Liver (tissue), 8 donors: ENCODE measurements at regions not wholly inside any gene's neighbourhood (a gene's known extent, or its start where the extent isn't known, plus 50 kb on each side); places are given as distances from the start of the nearest gene placed in this dataset.

Experiments
- DNase-seq: peaks from one replicate; pipeline ENCODE4 v3.0.0-alpha.2; 2017; ENCODE audit warnings: low spot score
- H3K27ac ChIP-seq, 2 donors: one replicate each; pipeline ENCODE4 v1.7.0; 2013; ENCODE audit warnings: inconsistent platforms in 2 of 2, low read length in 2 of 2, control low read depth in 1 of 2, low read depth in 1 of 2, mild to moderate bottlenecking in 1 of 2
- H3K27me3 ChIP-seq, 4 donors: one replicate each; pipeline versions ENCODE4 v1.6.1 to v1.7.0; 2013; ENCODE audit warnings: low read length in 3 of 4, inconsistent platforms in 1 of 4, mild to moderate bottlenecking in 1 of 4, moderate library complexity in 1 of 4; ENCODE audit not compliant: control insufficient read depth in 4 of 4, insufficient read depth in 4 of 4
- H3K36me3 ChIP-seq, 4 donors: one replicate each; pipeline versions ENCODE4 v1.6.1 to v1.7.0; 2013; ENCODE audit warnings: low read length in 3 of 4, mild to moderate bottlenecking in 3 of 4, low read depth in 1 of 4, moderate library complexity in 1 of 4; ENCODE audit not compliant: control insufficient read depth in 4 of 4, insufficient read depth in 3 of 4
- H3K4me1 ChIP-seq, 4 donors: one replicate each; pipeline versions ENCODE4 v1.6.1 to v1.7.0; 2013; ENCODE audit warnings: low read length in 3 of 4, mild to moderate bottlenecking in 3 of 4, moderate library complexity in 1 of 4; ENCODE audit not compliant: control insufficient read depth in 4 of 4, insufficient read depth in 4 of 4
- H3K4me3 ChIP-seq, 3 donors: one replicate each; pipeline versions ENCODE4 v1.6.1 to v1.7.0; 2013; ENCODE audit warnings: low read length in 3 of 3, control low read depth in 1 of 3, low read depth in 1 of 3, mild to moderate bottlenecking in 1 of 3
- H3K9ac ChIP-seq, 2 donors: one replicate each; pipeline ENCODE4 v1.7.0; 2013; ENCODE audit warnings: low read length in 2 of 2, mild to moderate bottlenecking in 2 of 2, moderate library complexity in 2 of 2, control low read depth in 1 of 2, low read depth in 1 of 2
- H3K9me3 ChIP-seq, 4 donors: one replicate each; pipeline versions ENCODE4 v1.6.1 to v1.7.0; 2013; ENCODE audit warnings: low read length in 3 of 4; ENCODE audit not compliant: control insufficient read depth in 4 of 4
- EGR1 ChIP-seq, 2 donors: IDR thresholded peaks; 2 replicates each; pipeline ENCODE4 v1.6.1; 2016 to 2018; ENCODE audit warnings: antibody characterized with exemption in 2 of 2, low read depth in 2 of 2
- FOXA2 ChIP-seq: IDR thresholded peaks from 2 replicates; pipeline ENCODE4 v1.6.1; 2016; ENCODE audit warnings: antibody characterized with exemption
- GABPA ChIP-seq, 2 donors: IDR thresholded peaks in 1 of 2; conservative IDR thresholded peaks in 1 of 2; 2 replicates each; pipeline ENCODE4 v1.6.1; 2016; ENCODE audit warnings: antibody characterized with exemption in 2 of 2, mild to moderate bottlenecking in 1 of 2, moderate library complexity in 1 of 2
- HNF4A ChIP-seq, 2 donors: conservative IDR thresholded peaks; 2 replicates each; pipeline ENCODE4 v1.6.1; 2016; ENCODE audit warnings: antibody characterized with exemption in 2 of 2, mild to moderate bottlenecking in 2 of 2
- HNF4G ChIP-seq: IDR thresholded peaks from 2 replicates; pipeline ENCODE4 v1.6.1; 2016; ENCODE audit warnings: antibody characterized with exemption
- JUND ChIP-seq, 2 donors: IDR thresholded peaks; 2 replicates each; pipeline ENCODE4 v1.6.1; 2016; ENCODE audit warnings: antibody characterized with exemption in 2 of 2
- NR2F2 ChIP-seq: IDR thresholded peaks from 2 replicates; pipeline ENCODE4 v1.6.1; 2016; ENCODE audit warnings: antibody characterized with exemption
- RAD21 ChIP-seq, 2 donors: IDR thresholded peaks; 2 replicates each; pipeline ENCODE4 v1.6.1; 2016; ENCODE audit warnings: antibody characterized with exemption in 2 of 2, mild to moderate bottlenecking in 2 of 2
- RXRA ChIP-seq, 2 donors: IDR thresholded peaks; 2 replicates each; pipeline ENCODE4 v1.6.1; 2017 to 2018; ENCODE audit warnings: antibody characterized with exemption in 2 of 2, mild to moderate bottlenecking in 1 of 2
- SP1 ChIP-seq: IDR thresholded peaks from 2 replicates; pipeline ENCODE4 v1.6.1; 2018; ENCODE audit warnings: antibody characterized with exemption, mild to moderate bottlenecking
- TAF1 ChIP-seq: conservative IDR thresholded peaks from 2 replicates; pipeline ENCODE4 v1.6.1; 2016; ENCODE audit warnings: antibody characterized with exemption, mild to moderate bottlenecking
- YY1 ChIP-seq: IDR thresholded peaks from 2 replicates; pipeline ENCODE4 v1.6.1; 2016; ENCODE audit warnings: antibody characterized with exemption, mild to moderate bottlenecking
- WGBS: extraction: QIAGEN DNeasy Blood & Tissue Kit; methylation state at CpG from one replicate; pipeline ENCODE4 v1.1.7; 2013; 5-methylcytosine and 5-hydroxymethylcytosine counted together
- TF ChIP-seq, protein P1 (sequence below): IDR thresholded peaks from 2 replicates; pipeline ENCODE4 v1.6.1; 2016; ENCODE audit warnings: antibody characterized with exemption
- TF ChIP-seq, protein P2 (sequence below): IDR thresholded peaks from 2 replicates; pipeline ENCODE4 v1.6.1; 2016; ENCODE audit warnings: antibody characterized with exemption
- TF ChIP-seq, protein P3 (sequence below): IDR thresholded peaks from 2 replicates; pipeline ENCODE4 v1.6.1; 2016; ENCODE audit warnings: antibody characterized with exemption
- TF ChIP-seq, protein P4 (sequence below): IDR thresholded peaks from 2 replicates; pipeline ENCODE4 v1.6.1; 2016; ENCODE audit warnings: antibody characterized with exemption, mild to moderate bottlenecking
- TF ChIP-seq, protein P5 (sequence below): fragments of 150-350 bp; IDR thresholded peaks from 2 replicates; pipeline ENCODE4 v1.5.1; 2017; ENCODE audit warnings: improper control_type of control experiment, low read depth, low read length; ENCODE audit not compliant: missing input control
- donor health status: healthy.
- donor health status: healthy.
- donor health status: healthy.
- donor health status: healthy.
- donor health status: healthy.

DNA sequence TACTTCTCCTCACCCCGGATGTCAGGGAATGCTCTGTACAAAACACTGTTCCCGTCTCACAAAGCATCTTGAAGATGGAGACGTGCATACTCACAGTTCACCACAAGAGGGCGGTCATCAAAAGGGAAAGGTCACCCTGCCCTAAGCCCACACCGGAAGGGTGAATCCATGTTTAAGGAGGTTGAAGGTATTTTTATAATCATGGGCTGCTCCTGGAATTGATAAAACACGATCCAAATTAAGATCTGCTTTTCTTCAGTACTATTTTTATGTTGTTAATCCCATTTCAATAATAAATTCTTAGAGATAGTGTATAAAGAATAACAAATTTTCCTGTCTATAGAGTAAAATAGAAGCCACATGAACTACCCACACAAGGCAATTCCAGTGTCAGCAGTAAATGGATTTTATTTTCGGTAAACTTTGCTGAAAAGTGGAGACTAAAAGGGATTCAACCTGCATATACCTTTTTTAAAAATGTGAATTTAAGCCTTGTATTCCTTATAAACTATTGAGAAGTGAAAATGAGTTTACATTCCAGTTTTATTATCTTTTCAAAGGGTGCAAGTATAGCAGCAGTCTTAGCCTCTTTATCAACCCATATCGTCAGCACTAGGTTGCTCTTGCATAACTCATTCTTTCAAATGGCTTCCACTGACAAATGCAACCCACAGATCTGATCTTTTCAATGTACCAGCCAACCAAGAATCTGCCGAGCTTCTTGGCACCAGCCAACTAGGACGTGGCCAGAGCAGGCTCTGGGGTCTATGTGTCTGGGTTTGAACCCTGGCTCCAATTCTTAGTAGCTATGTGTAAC is 79.7 kb upstream of the MBOAT1 start:
- H3K27ac ChIP-seq: no peak overlapping the region
- peak; percentile 74 for DNase-seq
- H3K27me3 ChIP-seq: no peaks in the 10 kb centered on the region
- no peak overlapping the region for H3K9ac ChIP-seq
- H3K4me1 ChIP-seq: no peaks in the 10 kb centered on the region
- no peaks in the 10 kb centered on the region for H3K36me3 ChIP-seq
- 17% methylated on average over 10 of the region's 10 CpGs for WGBS
- H3K4me3 ChIP-seq: no peak overlapping the region
- TF ChIP-seq, protein P1, sequence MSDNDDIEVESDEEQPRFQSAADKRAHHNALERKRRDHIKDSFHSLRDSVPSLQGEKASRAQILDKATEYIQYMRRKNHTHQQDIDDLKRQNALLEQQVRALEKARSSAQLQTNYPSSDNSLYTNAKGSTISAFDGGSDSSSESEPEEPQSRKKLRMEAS: no peak
- TF ChIP-seq EGR1 (IDR thresholded peaks at IDR 0.05; ENCODE audit: low read depth in 2 of 2) (no peak), JUND (IDR thresholded peaks at IDR 0.05) (no peak), YY1 (no peak), HNF4G (no peak), GABPA (IDR thresholded peaks at IDR 0.05 in 1 of 2, conservative IDR thresholded peaks at IDR 0.05 in 1 of 2) (no peak), SP1 (no peak), RAD21 (IDR thresholded peaks at IDR 0.05) (peak; percentile 98 to 99), FOXA2 (no peak), NR2F2 (peak; percentile 75), RXRA (IDR thresholded peaks at IDR 0.05) (peak; percentile 5 to 60), HNF4A (conservative IDR thresholded peaks at IDR 0.05) (peak in 1 of 2 donors; percentile 36), TAF1 (no peak)
- TF ChIP-seq, protein P2, sequence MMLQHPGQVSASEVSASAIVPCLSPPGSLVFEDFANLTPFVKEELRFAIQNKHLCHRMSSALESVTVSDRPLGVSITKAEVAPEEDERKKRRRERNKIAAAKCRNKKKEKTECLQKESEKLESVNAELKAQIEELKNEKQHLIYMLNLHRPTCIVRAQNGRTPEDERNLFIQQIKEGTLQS: no peak
- TF ChIP-seq, protein P3, sequence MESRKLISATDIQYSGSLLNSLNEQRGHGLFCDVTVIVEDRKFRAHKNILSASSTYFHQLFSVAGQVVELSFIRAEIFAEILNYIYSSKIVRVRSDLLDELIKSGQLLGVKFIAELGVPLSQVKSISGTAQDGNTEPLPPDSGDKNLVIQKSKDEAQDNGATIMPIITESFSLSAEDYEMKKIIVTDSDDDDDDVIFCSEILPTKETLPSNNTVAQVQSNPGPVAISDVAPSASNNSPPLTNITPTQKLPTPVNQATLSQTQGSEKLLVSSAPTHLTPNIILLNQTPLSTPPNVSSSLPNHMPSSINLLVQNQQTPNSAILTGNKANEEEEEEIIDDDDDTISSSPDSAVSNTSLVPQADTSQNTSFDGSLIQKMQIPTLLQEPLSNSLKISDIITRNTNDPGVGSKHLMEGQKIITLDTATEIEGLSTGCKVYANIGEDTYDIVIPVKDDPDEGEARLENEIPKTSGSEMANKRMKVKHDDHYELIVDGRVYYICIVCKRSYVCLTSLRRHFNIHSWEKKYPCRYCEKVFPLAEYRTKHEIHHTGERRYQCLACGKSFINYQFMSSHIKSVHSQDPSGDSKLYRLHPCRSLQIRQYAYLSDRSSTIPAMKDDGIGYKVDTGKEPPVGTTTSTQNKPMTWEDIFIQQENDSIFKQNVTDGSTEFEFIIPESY: no peak
- TF ChIP-seq, protein P4, sequence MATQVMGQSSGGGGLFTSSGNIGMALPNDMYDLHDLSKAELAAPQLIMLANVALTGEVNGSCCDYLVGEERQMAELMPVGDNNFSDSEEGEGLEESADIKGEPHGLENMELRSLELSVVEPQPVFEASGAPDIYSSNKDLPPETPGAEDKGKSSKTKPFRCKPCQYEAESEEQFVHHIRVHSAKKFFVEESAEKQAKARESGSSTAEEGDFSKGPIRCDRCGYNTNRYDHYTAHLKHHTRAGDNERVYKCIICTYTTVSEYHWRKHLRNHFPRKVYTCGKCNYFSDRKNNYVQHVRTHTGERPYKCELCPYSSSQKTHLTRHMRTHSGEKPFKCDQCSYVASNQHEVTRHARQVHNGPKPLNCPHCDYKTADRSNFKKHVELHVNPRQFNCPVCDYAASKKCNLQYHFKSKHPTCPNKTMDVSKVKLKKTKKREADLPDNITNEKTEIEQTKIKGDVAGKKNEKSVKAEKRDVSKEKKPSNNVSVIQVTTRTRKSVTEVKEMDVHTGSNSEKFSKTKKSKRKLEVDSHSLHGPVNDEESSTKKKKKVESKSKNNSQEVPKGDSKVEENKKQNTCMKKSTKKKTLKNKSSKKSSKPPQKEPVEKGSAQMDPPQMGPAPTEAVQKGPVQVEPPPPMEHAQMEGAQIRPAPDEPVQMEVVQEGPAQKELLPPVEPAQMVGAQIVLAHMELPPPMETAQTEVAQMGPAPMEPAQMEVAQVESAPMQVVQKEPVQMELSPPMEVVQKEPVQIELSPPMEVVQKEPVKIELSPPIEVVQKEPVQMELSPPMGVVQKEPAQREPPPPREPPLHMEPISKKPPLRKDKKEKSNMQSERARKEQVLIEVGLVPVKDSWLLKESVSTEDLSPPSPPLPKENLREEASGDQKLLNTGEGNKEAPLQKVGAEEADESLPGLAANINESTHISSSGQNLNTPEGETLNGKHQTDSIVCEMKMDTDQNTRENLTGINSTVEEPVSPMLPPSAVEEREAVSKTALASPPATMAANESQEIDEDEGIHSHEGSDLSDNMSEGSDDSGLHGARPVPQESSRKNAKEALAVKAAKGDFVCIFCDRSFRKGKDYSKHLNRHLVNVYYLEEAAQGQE: no peak
- TF ChIP-seq, protein P5, sequence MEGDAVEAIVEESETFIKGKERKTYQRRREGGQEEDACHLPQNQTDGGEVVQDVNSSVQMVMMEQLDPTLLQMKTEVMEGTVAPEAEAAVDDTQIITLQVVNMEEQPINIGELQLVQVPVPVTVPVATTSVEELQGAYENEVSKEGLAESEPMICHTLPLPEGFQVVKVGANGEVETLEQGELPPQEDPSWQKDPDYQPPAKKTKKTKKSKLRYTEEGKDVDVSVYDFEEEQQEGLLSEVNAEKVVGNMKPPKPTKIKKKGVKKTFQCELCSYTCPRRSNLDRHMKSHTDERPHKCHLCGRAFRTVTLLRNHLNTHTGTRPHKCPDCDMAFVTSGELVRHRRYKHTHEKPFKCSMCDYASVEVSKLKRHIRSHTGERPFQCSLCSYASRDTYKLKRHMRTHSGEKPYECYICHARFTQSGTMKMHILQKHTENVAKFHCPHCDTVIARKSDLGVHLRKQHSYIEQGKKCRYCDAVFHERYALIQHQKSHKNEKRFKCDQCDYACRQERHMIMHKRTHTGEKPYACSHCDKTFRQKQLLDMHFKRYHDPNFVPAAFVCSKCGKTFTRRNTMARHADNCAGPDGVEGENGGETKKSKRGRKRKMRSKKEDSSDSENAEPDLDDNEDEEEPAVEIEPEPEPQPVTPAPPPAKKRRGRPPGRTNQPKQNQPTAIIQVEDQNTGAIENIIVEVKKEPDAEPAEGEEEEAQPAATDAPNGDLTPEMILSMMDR: peak; percentile 82
- no peaks in the 10 kb centered on the region for H3K9me3 ChIP-seq
